ENCODE measurements at regions not wholly inside any gene's neighbourhood (a gene's known extent, or its start where the extent isn't known, plus 50 kb on each side); places are given as distances from the start of the nearest gene placed in this dataset.

GRCh38 chr22:48755059-48755949 lies 1072.4 kb downstream of the BRD1 start:
- DNase-seq: no peak

DNA sequence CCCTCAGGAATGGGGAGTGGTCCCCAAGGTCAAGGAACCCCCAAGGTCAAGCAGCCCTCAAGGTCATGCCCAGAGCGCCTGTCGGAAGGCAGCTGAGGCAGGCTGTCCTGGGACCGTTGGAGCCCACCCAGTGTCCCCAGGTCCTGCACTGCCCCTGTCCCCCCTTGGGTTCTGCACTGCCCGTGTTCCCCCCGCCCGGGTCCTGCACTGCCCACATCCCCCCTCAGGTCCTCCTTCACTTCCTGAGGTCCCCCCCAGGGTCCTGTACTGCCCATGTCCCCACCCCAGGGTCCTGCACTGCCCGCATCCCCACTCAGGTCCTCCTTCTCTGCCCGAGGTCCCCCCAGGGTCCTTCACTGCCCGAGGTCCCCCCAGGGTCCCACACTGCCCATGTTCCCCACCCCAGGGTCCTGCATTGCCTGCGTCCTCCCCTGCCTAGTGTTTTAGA lies 1073.0 kb downstream of the BRD1 start:
- DNase-seq: no peak

DNA sequence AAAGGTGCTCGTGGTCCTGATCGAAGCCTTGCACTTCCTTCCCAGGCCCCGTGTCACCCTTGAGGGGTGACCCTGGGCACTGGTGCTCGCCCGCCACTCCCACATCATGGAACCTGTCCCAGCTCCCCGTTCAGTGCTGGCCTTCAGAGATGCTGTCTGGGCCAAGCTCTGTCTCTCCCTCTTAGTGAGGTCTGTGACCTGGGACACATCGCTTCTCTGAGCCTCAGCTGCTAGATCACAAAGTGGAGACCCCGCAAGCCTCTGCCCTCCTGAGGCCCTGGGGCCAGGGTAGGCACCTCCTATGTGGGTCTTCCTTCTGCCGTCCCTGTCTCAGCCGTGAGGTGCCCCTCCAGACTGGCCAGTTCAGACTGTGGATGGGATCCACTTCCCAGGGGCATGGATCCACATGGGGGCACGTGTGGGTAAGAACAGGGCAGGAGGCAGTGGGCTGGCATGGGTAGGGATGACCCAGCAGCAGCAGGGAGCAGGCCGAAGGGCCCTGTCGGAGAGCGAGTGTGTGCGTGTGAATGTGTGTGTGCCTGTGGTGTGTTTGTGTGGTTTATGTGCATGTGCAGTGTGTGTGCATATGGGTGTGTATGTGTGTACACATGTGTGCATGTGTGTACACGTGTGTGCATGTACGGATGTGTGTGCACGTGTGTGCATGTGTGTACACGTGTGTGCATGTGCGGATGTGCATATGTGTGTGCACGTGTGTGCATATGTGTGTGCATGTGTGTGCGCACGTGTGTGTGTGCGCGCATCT lies 1073.7 kb downstream of the BRD1 start:
- DNase-seq: no peak

- no peak for DNase-seq
These were observed 1074.3 kb downstream of the BRD1 start for GRCh38 chr22:48753381-48753730.

- DNase-seq: no peak
These were observed 1075.0 kb downstream of the BRD1 start for GRCh38 chr22:48752451-48753380.

DNA sequence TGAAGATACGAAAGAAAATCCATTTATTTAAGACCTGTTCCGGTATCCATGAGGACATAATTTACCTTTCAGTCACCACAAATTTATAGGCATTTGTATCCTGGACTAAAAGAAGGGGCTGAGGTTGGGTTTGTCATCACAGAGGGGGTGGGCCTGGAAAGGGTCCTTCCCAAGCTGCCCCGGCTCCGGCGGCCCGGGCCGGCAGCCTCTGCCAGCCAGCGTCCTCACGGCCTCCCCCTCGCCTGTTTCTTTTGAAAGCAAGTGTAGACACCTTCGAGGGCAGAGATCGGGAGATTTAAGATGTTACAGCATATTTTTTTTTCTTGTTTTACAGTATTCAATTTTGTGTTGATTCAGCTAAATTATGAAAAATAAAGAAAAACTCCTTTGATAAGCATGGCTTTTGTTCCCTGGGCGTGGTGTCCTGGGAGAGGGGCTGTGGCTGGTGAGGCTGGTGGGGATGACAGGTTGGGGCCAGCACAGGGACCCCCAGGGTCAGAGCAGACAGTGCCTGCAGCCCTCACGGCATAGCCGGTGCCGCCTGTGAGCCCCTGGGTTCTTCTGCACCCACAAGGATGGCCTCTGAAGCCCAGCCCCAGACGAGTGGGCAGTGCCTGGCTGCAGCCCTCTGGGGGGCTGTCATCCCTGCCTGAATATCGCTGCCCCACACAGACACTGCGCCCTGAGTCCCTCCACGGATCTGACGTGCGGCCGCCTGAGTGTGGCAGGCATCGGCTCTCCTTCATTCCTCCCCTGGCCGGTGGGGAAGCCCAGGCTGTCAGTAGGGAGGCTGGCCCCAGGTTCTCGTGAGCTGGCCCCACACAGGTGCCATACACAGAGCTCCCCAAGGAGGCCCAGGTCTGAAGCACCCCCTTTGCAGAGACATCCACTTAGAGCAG lies 1075.9 kb downstream of the BRD1 start:
- DNase-seq: no peak

DNA sequence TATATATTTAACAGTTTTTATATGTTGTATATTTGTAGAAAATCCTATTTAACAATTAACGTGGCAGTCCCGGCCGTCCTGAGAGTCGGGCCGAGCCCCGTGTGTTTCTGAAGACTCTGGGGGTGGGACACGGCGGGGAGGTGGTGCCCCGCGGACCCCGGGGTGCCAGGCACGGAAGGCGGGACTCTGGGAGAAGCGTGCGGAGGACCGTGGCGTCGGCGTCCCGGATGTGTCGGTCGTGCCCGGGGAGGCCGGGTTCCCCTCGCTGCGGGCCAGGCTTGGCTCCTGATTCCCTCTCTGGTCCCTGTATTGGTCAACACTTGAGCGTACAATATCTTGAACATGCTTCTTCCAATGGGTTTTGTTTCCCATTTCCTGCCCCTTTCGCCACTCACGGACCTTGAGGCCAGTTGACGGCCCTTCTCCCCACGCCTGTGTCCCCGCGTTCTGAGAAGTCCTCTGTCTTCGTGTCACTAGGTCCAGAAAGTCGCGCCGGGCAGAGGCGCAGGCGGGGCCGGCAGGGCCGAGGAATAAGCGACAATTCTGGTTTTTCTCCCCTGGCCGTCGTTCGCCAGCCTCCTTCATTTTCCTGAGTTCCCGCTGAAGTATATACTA lies 1076.7 kb downstream of the BRD1 start:
- no peak for DNase-seq

DNA sequence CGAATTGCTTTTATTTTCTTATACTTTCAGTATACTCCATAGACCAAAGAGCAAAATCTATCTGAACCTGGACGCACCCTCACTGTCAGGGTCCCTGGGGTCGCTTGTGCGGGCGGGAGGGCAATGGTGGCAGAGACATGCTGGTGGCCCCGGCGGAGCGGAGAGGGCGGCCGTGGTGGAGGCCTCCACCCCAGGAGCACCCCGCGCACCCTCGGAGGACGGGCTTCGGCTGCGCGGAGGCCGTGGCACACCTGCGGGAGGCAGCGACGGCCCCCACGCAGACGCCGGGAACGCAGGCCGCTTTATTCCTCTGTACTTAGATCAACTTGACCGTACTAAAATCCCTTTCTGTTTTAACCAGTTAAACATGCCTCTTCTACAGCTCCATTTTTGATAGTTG lies 1077.4 kb downstream of the BRD1 start:
- DNase-seq: no peak

DNA sequence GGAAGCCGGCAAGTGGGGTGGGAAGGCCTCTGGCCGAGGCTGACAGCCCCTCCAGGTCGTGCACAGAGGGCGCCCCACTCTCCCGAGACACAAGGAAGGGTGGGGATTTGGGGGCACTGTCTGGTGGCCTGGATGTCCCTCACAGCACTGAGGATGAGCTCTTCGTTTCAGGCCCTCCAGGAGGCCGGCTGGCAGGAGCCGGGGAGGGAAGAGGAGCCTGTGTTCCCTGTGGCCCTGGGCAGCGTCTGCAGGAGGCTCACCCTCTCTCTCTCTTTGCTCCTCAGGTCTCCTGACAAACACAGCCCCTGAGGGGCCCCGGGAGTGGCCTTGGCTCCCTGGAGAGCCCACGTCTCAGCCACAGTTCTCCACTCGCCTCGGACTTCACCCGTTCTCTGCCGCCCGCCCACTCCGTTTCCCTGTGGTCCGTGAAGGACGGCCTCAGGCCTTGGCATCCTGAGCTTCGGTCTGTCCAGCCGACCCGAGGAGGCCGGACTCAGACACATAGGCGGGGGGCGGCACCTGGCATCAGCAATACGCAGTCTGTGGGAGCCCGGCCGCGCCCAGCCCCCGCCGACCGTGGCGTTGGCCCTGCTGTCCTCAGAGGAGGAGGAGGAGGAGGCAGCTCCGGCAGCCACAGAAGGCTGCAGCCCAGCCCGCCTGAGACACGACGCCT lies 1078.0 kb downstream of the BRD1 start:
- DNase-seq: no peak

DNA sequence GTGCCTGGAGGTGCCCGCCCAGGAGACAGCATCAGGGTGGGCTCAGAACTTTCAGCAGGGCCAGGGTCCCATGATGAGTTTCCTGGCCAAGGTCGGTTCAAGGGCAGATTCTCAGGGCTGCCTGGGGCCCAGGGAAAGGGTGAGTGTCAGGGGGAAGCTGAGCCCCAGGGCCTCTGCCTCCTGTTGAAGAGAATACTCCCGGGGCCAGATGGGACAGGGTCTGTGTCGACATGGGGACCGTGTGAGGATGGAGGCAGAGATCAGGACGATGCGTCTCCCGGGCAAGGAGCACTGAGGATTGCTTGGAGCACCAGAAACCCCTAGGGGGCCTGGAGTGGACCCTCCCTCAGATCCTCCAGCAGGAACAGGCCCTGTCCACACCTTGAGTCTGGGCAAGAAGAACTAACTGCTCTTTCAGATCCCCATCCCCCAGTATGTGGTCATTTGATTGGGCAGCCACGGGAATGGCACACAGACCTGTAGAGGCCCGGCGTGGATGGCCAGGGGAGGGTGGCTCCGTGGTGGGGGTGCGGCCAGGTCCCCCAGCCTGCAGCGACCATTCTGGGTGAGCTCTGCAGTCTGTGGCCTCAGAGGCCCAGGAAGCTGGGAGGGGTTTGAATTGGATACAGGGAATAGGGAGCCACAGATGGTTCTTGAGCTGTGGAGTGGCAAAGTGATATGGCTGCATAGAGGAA lies 1078.7 kb downstream of the BRD1 start:
- no peak for DNase-seq

- DNase-seq: no peak
These were observed 1079.4 kb downstream of the BRD1 start for GRCh38 chr22:48748113-48748859.

- no peak for DNase-seq
These were observed 1080.8 kb downstream of the BRD1 start for GRCh38 chr22:48746789-48747425.

- no peak for DNase-seq
These were observed 1081.6 kb downstream of the BRD1 start for GRCh38 chr22:48745842-48746788.

DNA sequence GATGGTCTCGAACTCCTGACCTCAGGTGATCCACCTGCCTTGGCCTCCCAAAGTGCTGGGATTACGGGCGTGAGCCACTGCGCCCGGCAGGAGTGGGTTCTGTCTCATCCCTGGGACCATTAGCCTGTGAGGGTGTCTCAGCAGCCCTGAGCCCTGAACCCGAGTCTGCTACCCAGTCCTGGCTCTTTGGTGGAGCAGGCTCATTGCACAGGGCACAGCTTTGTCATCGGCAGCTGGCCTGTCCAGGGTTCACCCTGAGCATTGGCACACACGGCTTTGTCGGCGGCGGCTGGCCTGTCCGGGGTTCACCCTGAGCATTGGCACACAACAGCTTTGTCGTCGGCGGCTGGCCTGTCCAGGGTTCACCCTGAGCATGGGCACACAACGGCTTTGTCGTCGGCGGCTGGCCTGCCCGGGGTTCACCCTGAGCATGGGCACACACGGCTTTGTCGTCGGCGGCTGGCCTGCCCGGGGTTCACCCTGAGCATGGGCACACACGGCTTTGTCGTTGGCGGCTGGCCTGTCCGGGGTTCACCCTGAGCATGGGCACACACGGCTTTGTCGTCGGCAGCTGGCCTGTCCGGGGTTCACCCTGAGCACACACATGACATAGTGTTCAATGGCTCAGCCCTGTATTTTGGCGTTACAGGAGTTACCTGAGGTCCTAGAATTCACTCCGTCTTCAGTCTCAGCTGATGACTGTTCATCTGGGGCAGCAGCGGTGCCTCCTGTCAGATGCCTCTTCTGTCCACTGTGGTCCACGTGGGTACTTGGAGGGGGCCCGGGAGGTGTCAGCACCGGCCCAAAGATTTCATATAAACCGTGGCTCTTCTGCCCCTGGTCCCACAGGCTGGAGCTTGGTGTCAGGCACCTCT lies 1082.5 kb downstream of the BRD1 start:
- no peak for DNase-seq

DNA sequence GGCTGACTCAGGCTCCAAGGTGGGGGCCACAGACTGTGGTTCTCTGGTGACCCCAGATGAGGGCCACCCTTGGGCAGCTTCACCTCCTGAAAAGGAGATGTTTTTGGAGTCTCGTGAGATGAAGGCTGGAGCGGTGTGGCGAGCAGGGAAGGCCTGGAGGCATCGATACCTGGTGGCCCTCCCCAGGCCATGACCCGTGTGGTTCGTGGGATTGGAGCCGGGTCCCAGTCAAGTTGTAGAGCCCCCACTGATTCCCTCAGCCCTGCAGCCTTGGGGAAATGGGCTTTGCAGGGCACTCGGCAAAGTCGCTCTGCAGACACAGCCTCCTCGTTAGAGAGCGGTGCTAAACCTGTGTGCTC lies 1083.4 kb downstream of the BRD1 start:
- DNase-seq: no peak

DNA sequence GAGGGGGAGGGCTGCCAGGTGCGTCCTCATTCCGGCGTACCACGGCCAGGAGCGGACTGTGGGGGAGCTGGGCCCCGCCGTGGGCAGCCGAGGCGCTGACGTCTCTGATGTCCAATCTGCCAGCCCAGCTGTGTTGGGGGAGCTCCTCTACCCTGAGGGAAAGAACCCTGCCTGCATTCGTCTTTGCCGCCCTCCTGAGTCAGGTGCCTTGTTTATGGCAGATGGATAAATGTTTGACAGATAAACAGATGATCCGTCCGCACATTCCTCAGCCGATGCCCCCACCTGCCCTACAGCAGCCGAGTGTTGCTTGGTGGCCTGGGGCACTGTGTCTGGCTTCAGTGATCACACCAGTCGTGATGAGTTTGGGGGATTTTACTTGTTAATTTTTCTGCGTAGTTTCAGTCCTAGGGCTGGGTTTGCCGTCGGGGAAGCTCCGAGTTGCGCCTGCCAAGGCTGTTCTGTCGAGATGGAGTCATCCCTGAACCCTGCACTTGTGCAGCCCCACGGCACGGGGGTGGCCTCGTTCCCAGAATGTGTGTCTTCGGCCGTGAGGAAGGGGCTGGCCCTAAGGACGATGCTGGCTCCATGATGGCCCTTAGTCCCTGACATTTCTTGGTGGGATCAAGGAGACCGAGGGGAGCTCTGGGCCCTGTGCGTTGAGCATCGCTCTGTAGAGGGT lies 1083.9 kb downstream of the BRD1 start:
- no peak for DNase-seq

All from activated effector memory CD4-positive, alpha-beta T cell treated with Interleukin-2 at 50 U/mL for 16 hours (primary cell).